Stimulated activated CD8-positive, alpha-beta memory T cell treated with anti-CD3 and anti-CD28 coated beads, Interleukin-15, amount 100 ng/mL, for 1 hour (primary cell): ENCODE measurements at regions not wholly inside any gene's neighbourhood (a gene's known extent, or its start where the extent isn't known, plus 50 kb on each side); places are given as distances from the start of the nearest gene placed in this dataset.
"Not testable (repeated sequence)": the region's sequence is repeated elsewhere in the genome, so short reads cannot be mapped to it uniquely, and the experiment has no call there.

Experiments
- DNase-seq: peaks from one replicate; pipeline ENCODE4 v3.0.0-alpha.2; 2020; ENCODE audit warnings: low read depth

DNA sequence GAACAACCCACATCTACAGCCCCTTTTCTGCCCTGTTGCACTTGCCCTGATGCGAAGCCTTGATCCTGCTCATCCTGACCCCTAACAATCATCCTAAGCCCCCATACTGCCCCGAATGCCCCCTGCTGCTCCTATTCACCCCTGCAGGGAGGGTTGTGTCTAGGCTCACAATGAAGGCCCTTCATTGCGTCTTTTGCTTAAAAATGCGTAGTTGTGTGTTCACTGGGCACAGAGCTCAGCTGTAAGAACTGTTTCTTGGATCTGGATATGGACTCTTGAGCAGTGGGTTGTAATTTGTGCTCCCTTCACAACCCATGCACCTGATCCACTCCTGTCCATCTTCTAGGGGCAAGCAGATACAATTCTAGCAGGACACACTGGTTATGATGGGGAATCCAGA is 802.9 kb downstream of the TMEM121 start:
- not testable (repeated sequence) for DNase-seq

DNA sequence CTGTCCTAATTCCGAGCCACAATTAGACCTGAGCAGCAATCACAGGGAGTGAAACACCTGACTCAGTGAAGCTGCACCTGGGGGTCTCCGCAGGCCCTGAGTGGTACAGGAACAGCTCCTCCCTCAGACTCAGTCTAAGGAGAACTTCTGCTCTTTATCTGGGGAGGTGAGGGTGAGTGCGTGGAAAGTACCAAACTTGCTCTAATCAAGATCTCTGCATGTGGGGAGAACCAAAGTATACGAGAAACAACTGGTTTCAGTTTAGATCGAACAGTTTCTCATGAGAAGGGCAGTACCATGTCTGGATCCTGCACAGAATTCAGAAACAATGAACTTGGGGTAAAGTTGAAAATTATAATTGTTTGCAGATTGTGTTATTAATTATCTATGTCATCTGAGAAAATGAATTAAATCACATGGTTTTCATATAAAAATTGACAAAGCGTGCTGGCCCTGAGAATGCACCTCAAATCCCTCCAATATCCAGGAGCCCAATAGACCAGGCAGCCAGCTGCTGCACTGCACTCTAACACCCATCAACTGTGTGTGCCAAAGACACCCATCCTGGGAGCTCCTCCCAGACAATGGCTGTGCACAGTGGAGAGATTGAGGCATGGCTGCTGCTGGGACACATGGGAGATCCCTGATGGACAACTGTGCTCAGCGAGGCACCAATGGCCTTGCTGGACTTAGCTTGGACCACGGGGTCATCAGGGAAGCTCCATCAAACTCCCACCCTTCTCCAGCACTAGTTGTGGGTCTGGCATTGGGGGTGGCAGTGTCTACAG is 803.8 kb downstream of the TMEM121 start:
- not testable (repeated sequence) for DNase-seq

DNA sequence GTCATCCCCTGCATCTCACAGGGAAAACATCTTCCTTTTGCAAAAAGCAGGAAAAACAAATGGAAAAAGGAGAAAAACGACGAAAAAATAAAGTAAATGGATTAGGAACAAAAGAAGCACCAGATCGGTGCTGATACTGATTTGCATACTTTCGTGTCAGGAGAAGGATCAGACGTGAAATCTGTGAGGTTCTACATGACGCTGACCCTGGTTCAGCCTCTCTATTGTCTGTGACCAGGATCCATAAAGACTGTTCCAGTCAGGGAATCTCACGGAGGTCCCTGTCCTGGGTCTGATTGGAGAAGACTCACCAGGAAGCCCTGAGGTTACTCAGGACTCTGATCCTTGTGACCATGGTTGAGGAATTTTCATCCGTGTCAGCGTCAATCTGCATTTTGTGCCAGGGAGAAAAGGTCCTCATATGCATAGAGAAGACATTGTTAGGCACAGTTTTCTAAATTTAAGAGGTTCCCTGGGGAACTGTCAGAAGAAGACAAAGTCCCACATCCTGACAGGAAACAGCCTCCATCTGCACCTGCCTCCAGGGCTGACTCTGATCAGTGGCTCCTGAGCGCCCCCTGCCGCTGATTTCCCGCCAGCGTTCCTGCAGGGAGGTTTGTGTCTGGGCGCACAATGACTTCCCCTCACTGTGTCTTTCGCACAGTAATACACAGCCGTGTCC is 808.2 kb downstream of the TMEM121 start:
- peak; percentile 64 for DNase-seq

DNA sequence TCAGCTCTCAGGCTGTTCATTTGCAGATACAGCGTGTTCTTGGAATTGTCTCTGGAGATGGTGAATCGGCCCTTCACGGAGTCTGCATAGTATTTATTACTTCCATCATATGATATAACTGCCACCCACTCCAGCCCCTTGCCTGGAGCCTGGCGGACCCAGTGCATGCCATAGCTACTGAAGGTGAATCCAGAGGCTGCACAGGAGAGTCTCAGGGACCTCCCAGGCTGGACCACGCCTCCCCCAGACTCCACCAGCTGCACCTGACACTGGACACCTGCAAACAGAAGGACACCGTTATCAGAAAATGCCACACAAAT is 808.7 kb downstream of the TMEM121 start:
- not testable (repeated sequence) for DNase-seq

DNA sequence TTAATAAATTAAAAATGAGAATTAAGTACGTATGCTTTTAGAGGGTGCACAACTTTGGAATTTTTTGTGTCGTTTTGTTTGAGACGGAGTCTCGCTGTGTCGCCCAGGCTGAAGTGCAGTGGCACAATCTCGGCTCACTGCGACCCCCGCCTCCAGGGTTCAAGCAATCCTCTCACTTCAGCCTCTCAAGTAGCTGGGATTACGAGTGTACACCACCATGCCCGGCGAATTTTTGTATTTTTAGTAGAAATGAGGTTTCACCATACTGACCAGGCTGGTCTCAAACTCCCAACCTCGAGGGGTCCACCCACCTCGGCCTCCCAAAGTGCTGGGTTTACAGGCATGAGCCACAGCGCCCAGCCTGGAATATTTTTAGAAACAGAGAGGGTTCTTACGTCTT is 812.4 kb downstream of the TMEM121 start:
- not testable (repeated sequence) for DNase-seq

DNA sequence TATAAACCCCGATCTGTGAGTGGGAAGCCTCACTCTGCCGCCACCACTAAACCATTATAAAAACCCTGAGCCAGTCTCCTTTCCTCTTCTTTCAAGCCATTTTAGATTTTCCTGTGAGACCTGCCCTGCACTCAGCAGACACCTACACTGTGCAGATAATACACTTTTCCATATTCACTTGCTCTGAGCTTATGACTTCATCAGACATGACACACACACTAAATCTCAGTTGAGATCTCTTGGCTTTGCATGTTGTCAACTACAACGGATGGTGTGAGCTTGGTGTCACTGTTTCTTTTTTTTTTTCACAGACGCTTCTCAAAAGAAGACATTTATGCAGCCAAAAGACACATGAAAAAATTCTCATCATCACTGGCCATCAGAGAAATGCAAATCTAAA is 814.3 kb downstream of the TMEM121 start:
- not testable (repeated sequence) for DNase-seq

DNA sequence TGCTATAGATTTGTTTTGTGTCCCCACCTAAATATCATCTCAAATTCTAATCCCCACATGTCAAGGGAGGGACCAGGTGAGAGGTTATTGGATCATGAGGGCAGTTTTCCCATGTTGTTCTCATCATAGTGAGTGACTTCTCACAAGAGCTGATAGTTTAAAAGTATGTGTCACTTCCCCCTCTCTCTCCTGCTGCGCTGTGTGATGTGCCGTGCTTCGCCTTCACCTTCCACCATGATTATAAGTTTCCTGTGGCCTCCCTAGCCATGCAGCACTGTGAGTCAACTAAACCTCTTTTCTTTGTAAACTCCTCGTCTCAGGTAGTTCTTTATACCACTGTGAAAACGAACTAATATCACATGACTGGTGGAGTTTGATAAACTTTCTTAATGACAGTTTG is 814.8 kb downstream of the TMEM121 start:
- not testable (repeated sequence) for DNase-seq

DNA sequence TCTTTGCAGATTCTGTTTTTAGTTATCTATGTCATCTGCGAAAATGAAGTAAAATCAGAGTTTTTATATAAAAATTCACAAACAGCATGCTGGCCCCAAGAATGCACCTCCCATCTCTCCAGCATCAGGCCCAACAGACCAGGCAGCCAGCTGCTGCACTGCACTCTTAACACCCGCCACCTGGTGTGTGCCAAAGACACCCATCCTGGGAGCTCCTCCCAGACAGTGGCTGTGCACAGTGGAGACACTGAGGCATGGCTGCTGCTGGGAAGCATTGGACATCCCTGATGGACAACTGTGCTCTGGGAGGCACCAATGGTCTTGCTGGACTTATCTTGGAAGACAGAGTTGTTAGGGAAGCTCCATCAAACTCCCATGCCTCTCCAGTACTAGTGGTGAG is 817.2 kb downstream of the TMEM121 start:
- no peak for DNase-seq

DNA sequence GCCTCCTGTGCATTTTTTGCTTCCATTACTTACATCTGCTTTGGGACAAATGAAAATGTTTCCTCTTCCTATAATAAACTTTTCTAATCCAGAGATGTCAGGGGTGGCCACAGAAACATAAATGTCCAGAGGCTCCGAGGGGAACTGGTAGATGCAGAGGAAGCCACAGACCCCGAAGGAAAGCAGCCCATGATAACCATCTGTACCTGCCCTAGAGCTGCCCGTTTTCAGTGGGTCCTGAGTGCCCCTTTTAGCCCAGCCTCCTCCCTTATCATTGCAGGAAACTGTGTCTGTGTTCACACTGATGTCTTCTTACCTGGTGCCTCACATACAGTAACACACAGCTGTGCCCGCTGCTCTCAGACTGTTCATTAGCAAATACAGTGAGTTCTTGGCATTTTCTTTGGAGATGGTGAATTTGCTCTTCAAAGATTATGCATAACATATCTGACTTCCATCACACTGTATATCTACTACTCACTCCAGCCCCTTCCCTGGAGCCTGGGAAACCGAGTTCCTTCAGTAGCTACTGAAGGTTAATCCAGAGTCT is 817.8 kb downstream of the TMEM121 start:
- not testable (repeated sequence) for DNase-seq

DNA sequence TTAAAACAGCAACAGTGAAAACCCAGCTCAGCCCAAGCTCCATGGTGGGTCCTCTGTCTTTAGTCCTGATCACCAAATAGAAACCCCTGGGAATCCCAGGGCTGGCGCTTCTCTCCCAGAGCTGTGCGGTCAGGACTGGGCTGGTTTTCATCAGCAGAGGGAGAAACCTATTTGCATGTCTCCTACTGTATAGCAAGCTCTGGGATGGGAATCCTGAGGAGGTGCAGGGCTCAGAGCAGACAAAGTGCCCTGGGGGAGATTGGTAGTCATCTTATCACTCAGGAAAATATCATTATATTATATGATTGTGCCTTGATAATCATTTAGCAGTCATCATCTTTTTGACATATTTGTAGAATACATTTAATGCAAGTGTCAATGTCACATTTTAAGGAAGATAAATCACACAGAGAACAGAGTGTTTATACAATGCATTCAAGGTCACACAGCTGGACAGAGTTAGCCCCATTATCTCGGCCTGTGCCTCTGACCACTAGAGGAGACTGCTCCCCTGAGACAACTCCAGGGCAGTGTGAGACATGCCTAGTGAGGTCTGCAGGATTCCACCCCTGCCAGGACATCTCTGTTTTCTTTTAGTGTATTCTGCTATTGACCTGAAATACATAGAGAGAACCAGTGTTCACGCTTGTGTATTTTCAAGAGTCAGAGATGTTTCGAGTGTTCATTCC is 818.6 kb downstream of the TMEM121 start:
- DNase-seq, result not testable (repeated sequence)

DNA sequence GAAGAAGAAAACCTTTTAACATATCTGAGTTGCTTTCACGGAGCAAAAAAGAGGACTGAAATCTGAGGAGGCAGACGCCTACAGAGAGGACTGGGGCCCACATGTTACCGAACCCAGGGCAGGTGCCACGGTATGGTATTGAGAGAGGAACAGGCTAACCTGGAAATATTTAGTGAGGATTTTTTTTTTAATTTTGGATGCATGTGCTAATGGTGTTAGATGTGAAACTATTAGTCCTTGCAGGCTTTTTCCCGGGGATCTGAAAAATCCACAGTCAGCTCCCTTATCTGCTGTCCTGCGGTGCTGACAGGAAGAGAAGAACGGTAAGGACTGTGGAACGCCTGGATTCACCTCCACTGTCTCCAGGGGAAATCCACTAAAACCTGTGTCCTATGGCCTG is 819.7 kb downstream of the TMEM121 start:
- DNase-seq, result no peak

DNA sequence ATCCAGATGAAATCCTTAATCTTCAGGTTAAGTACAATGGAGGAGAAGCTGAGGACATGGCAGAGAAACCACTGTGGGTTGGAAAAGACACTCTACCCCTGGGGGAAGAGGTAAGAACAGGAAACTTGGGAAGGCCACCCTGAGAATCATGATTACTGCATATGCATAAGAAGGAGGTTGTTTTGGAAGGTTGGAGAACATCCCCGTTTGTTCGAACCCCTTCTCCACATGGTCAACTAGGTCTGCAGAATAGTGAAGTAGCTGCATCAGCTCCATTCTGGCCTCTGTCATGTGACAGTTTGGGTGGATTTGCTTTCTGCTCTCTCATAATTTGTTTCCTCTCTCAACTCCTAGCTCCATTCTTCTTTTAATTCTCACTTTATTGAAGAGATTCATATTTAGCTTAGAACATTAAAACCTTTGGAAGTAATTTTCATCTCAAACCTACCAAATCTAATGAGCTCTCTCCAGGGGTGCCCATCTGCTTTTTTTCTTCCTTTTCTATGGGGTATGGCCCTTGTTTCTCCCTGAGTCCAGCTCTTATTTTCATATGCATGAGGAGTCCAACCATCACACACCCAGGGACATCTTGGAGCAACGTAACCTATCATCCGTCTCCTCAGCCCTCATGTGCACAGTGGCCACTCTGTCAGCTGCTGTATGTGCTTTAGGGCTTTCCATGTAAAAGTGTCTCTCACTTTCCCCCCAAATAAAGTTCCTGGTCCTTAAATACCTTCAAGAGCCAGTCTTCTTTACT is 820.3 kb downstream of the TMEM121 start:
- no peak for DNase-seq

DNA sequence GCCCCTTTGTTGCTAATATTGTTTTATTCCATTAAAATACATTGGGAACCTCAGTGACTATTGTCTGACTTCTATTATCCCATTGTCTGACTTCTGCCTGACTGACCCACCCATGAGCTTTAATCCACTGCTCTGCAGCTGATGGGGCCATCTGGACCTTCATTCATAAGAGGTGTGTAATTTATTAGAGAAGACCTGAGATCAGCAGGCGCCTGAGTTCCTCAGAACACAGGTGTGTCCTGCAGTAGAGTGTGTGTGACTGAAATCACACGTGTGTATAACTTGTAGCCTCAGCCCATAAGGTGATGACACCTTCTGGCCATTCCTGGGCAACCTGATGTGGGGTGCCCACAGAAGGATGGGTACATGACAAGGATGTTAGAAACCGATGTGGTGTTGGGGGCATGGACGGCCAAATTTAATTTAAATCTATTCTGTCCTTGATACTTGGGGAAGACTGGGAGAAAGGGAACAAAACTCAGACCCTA is 821.0 kb downstream of the TMEM121 start:
- DNase-seq, result no peak

DNA sequence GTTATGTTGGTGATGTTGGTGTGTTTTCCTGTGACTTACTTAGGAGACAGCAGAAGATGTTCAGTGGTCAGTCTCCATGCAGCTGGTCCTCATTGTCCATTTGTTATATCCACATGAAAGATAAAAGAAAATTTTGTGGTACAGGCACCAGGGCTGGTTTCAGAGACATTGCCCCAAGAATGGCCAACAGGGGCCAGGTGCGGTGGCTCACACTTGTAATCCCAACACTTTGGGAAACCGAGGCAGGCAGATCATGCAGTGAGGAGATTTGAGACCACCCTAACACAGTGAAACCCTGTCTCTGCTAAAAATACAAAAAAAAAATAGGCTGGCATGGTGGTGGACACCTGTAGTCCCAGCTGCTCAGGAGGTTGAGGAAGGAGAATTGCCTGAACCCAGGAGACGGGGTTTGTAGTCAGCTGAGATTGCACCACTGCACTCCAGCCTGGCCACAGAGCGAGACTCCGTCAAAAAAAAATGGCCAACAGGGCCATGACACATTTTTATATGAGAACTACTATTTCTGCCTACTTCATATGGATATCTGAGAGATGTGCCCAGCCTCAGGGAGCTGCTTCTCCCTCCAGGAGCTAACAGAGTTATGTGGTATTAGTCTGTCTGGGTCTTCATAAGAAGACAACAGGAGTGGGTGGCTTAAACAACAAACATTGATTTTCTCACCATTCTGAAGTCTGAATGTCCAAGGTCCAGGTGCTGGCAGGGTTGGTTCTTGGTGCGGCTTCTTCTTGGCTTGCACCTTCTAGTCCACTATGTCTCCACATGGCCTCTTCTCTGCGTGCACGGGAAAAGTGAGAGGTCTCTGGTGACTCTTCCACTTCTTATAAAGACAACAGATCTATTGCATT is 821.7 kb downstream of the TMEM121 start:
- no peak for DNase-seq

DNA sequence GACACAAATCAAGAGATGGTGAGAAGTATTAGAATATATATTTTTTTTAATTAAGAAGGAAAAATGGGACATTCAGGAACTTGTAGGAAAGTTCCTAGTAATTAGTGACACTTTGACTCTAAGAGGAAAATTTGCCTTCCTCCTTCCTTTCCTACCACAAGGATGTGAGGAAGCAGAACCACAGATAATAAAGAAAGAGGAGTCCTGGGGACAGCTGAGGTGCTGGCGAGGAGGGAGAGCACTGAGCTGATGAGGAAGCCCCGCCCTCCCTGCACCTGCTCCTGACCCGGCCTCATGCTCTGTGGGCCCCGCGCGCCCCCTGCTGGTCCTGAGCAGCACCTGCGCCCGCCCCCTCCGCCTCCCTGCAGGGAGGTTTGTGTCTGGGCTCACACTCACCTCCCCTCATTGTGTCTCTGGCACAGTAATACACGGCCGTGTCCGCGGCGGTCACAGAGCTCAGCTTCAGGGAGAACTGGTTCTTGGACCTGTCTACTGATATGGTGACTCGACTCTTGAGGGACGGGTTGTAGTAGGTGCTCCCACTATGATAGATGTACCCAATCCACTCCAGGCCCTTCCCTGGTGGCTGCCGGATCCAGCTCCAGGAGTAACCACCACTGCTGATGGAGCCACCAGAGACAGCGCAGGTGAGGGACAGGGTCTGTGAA is 822.6 kb downstream of the TMEM121 start:
- DNase-seq, result peak; percentile 20

DNA sequence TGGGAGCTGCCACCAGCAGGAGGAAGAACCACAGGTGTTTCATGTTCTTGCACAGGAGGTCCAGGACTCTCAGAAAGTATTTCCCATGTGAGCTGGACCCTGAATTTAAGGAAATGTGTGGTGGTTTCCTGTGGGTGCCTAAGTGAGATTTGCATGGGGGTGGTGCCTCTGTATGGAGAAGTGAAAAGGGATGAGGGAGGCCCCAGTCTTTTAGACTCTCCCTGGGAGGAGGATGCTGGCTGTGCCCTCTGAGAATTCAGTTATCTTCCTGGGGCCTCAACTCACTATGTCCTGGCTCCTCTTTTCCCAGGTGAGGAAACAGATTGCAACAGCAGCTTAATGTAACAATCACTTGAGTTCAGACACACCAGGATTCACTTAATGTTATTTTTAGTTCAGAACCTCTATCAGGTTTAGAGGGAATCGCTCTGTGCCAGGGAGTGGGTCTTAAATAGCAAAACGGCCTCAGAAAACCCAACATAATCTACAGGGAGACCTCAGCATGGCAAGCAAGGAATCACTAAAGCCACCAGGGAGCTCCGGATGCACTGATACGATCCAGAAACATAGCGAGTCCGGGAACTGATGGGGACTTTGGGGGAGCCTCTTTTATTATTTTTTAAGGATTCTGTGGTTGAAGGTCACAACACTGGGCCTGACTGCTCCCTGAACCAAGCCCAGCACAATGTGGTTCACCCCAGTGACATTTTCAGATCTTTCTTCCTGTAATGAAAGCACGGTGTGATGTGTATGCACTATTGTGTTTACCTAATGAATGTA is 823.5 kb downstream of the TMEM121 start:
- not testable (repeated sequence) for DNase-seq

DNA sequence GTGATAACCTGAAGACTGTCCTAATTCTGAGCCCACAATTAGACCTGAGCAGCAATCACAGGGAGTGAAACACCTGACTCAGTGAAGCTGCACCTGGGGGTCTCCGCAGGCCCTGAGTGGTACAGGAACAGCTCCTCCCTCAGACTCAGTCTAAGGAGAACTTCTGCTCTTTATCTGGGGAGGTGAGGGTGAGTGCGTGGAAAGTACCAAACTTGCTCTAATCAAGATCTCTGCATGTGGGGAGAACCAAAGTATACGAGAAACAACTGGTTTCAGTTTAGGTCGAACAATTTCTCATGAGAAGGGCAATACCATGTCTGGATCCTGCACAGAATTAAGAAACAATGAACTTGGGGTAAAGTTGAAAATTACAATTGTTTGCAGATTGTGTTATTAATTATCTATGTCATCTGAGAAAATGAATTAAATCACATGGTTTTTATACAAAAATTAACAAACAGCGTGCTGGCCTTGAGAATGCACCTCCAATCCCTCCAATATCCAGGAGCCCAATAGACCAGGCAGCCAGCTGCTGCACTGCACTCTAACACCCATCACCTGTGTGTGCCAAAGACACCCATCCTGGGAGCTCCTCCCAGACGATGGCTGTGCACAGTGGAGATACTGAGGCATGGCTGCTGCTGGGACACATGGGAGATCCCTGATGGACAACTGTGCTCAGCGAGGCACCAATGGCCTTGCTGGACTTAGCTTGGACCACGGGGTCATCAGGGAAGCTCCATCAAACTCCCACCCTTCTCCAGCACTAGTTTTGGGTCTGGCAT is 828.8 kb downstream of the TMEM121 start:
- not testable (repeated sequence) for DNase-seq

DNA sequence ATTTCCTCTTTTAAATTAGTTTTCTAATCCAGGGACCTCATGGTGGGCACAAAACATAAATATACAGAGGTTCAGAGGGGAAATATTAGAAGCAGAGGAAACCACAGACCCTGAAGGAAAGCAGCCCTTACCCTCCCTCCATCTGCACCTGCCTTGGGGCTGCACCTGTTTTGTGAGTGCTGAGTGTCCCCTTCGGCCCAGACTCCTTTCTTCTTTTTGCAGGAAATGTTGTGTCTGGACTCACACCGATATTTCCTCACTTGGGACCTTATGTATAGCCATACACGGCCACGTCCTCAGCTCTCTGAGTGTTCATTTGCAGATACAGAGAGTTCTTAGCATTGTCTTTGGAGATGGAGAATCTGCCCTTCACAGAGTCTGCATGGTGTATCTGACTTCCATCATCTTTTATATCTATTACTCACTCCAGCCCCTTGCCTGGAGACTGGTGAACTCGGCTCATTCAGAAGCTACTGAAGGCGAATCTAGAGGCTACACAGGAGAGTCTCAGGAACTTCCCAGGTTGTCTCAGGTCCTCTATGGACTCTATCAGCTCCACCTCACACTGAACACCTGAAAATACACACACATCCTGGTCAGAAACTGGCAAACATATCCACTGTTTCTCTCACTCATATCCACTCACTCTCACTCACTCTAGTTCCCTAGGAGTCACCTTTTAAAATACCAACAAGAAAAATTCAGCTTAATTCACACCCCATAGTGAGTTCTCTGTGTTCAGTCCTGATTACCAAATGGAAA is 829.7 kb downstream of the TMEM121 start:
- DNase-seq, result not testable (repeated sequence)
